Right atrium auricular region (tissue), 2 donors: ENCODE measurements at regions not wholly inside any gene's neighbourhood (a gene's known extent, or its start where the extent isn't known, plus 50 kb on each side); places are given as distances from the start of the nearest gene placed in this dataset.

Experiments used
- DNase-seq: peaks from one replicate; pipeline ENCODE4 v3.0.0-alpha.2; 2019; ENCODE audit warnings: low spot score
- H3K27ac ChIP-seq, 2 donors: fragments of 200-600 bp; sonication (generic); 1 replicate in 1 of 2; 2 replicates in 1 of 2; pipeline ENCODE4 v1.5.1; 2016 to 2019
- H3K27me3 ChIP-seq, 2 donors: fragments of 200-600 bp; sonication (generic); one replicate each; pipeline versions ENCODE4 v1.5.1 to v1.6.0; 2017 to 2019
- H3K36me3 ChIP-seq: fragments of 200-600 bp; sonication (generic); one replicate; pipeline ENCODE4 v1.5.1; 2016
- H3K4me1 ChIP-seq, 2 donors: fragments of 200-600 bp; sonication (generic); one replicate each; pipeline versions ENCODE4 v1.5.1 to v1.6.0; 2017 to 2019
- H3K4me3 ChIP-seq, 2 donors: fragments of 200-600 bp; sonication (generic); 1 replicate in 1 of 2; 2 replicates in 1 of 2; pipeline ENCODE4 v1.5.1; 2017 to 2019; ENCODE audit warnings: mild to moderate bottlenecking in 1 of 2, moderate library complexity in 1 of 2
- H3K9me3 ChIP-seq, 2 donors: fragments of 200-600 bp; sonication (generic); one replicate each; pipeline ENCODE4 v1.5.1; 2019
- TF ChIP-seq, protein P1 (sequence below), 2 donors: fragments of 200-600 bp; sonication (generic); IDR thresholded peaks; one replicate each; pipeline ENCODE4 v1.5.1; 2019; ENCODE audit warnings: antibody characterized with exemption in 2 of 2

DNA sequence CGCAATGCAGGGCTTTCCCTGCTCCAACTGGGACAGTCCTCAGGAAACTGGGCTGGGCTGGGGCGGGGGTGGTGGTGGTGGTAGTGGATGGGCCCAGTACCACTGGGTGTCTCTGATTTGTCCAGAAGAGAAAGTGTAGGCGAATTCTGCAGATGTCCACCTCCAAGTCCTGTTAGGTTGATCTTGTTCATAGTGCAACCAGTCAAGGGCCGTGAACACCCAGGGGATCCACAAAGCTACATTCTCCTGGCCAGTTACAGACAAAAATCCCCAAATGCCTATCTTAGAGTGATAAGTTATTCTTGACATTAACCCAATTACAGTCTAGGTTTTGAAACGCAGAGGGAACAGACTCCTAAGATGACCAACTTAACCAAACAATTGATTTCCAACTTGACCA lies 97.5 kb upstream of the SHB start:
- DNase-seq: no peak
- Histone ChIP-seq H3K9me3 (peaks cover 0 to 17% of the 10 kb centered on the region in 2 donors), H3K27me3 (no peaks in the 10 kb centered on the region), H3K36me3 (no peaks in the 10 kb centered on the region), H3K4me3 (no peak overlapping the region), H3K27ac (no peak overlapping the region), H3K4me1 (no peaks in the 10 kb centered on the region)
- TF ChIP-seq, protein P1, sequence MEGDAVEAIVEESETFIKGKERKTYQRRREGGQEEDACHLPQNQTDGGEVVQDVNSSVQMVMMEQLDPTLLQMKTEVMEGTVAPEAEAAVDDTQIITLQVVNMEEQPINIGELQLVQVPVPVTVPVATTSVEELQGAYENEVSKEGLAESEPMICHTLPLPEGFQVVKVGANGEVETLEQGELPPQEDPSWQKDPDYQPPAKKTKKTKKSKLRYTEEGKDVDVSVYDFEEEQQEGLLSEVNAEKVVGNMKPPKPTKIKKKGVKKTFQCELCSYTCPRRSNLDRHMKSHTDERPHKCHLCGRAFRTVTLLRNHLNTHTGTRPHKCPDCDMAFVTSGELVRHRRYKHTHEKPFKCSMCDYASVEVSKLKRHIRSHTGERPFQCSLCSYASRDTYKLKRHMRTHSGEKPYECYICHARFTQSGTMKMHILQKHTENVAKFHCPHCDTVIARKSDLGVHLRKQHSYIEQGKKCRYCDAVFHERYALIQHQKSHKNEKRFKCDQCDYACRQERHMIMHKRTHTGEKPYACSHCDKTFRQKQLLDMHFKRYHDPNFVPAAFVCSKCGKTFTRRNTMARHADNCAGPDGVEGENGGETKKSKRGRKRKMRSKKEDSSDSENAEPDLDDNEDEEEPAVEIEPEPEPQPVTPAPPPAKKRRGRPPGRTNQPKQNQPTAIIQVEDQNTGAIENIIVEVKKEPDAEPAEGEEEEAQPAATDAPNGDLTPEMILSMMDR (IDR thresholded peaks at IDR 0.05): no peak

DNA sequence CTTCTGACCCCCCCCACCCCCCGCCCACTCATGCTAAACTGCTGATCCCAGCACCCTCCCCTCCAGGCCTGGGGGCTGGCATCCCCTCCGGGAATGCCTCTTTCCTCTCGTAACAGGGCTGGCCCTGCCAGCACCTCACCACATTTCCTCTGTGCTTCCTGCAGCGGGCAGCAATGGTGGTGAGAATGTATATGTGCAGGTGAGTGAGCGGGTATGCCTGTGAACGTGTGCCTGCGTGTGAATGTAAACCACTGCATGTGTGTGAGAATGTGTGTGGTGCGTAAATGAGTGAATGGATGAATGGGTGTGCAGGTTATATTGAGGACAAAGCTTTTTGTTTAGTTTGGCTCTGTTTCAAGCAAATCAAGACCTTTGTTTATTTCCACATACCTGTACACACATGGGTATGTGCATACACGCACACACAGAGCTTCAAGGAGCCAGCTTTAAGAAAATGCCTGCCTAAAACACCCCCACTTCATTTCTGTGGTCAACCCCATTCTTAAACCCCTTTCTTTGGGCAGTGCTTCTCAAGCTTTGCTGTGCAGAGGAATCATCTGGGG lies 95.7 kb upstream of the SHB start:
- no peaks in the 10 kb centered on the region for H3K4me1 ChIP-seq
- no peak overlapping the region for H3K27ac ChIP-seq
- no peaks in the 10 kb centered on the region for H3K27me3 ChIP-seq
- H3K9me3 ChIP-seq: peaks cover 0 to 4% of the 10 kb centered on the region in 2 donors
- TF ChIP-seq, protein P1 (IDR thresholded peaks at IDR 0.05): no peak
- no peak overlapping the region for H3K4me3 ChIP-seq
- H3K36me3 ChIP-seq: no peaks in the 10 kb centered on the region
- DNase-seq: no peak

DNA sequence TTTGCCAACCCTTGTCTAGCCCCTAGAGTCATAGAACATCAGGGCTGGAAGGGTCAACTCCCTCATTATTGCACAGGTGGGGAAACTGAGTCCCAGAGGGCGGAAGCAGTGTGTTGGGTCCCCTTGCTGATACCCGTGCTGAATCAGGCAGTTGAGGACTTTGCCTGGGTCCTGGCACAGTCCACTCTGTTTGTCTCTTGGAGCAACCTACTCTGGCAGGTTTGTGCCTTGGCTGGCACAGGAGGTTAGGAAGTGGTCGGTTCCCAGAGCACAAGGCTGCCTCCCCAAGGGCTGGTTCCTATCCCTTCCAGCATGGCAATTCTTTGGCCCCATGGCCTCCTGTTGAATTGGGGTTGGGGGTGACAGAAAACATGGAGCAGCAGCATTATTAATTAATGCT lies 94.5 kb upstream of the SHB start:
- no peaks in the 10 kb centered on the region for H3K9me3 ChIP-seq
- TF ChIP-seq, protein P1 (IDR thresholded peaks at IDR 0.05): no peak
- DNase-seq: no peak
- no peak overlapping the region for H3K4me3 ChIP-seq
- H3K27ac ChIP-seq: no peak overlapping the region
- H3K36me3 ChIP-seq: no peaks in the 10 kb centered on the region
- H3K4me1 ChIP-seq: no peaks in the 10 kb centered on the region
- no peaks in the 10 kb centered on the region for H3K27me3 ChIP-seq

DNA sequence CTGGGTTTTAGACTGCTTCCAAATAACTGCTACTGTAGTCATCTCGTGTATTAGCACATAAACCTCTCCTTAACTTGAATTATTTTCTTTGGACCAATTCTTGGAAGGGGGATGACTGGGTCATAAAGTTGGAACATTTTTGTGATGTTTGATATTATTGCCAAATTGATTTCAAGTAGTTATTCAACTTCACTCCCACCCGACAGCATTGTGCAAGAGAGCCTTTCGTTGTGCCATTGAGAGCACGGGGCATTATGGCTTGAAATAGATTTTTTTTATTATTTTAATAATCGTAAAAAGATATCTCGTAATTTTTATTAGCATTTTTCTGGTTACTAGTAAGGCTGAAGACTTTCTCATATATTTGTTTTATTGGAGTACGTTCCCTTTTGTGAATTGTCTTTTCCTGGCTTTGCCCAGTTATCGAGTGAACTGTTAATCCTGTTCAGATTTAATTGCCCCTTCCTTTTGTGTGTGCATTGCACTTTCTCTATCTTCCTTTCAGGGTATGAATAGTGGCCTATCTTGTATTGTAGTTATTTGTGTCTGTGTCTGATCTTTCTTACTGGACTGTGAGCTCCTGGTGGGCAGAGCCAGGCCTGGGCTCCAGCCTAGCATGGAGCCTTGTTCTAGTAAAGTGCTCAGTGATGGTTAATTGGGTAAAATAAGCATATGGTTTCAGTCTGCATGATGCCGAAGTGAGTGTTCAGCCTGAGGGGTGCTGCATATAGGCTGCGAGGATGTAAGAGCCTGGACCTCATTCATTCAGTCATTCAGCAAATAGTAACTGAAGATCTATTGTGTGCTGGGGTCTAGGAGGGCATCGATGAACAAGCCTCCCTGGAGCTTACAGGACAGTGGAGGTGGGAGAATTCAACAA lies 93.5 kb upstream of the SHB start:
- TF ChIP-seq, protein P1 (IDR thresholded peaks at IDR 0.05): no peak
- Histone ChIP-seq H3K4me1 (no peaks in the 10 kb centered on the region), H3K27me3 (no peaks in the 10 kb centered on the region), H3K4me3 (no peak overlapping the region), H3K36me3 (no peaks in the 10 kb centered on the region), H3K27ac (no peak overlapping the region), H3K9me3 (no peaks in the 10 kb centered on the region)
- no peak for DNase-seq

DNA sequence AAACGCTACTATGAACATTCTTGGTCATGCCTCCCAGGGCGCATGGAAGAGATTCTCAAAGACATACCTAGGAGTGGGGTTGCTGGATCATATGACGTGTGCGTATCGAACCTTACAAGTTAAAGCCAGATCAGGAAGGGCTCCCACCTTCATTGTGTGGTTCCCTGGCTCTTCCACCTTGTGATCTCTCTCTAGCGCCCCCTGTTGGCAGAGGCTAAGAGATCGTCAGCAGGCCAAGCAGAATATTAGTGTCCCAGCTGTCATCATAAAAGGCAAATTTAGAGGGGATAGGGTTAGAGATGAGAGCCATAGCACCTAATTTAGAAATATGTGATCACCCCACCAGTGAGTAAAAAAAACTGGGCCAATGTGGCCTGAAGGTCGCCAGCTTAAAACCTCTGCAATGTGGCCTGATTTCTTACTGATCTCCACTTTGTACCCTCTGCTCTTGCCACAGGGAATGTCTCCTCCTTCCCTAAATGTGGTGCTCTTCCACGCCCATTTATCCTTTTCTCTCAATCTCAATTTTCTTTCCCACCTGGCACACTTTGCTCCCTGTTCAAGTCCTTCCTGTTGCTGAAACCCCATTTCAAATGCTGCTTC lies 91.7 kb upstream of the SHB start:
- Histone ChIP-seq H3K27me3 (no peaks in the 10 kb centered on the region), H3K4me1 (no peaks in the 10 kb centered on the region), H3K27ac (no peak overlapping the region), H3K4me3 (no peak overlapping the region), H3K36me3 (no peaks in the 10 kb centered on the region), H3K9me3 (no peaks in the 10 kb centered on the region)
- peak; percentile 68 for DNase-seq
- TF ChIP-seq, protein P1 (IDR thresholded peaks at IDR 0.05): peak; percentile 58 to 94
